Prostate gland (tissue), 2 donors: ENCODE measurements at regions not wholly inside any gene's neighbourhood (a gene's known extent, or its start where the extent isn't known, plus 50 kb on each side); places are given as distances from the start of the nearest gene placed in this dataset.

Experiments used
- POLR2A ChIP-seq: fragments of 450-650 bp; IDR thresholded peaks from one replicate; pipeline ENCODE4 v1.6.1; 2016; ENCODE audit warnings: antibody characterized with exemption, mild to moderate bottlenecking
- POLR2AphosphoS5 ChIP-seq: sonication (generic); formaldehyde crosslinking; IDR thresholded peaks from one replicate; pipeline ENCODE4 v1.6.1; 2017; ENCODE audit warnings: antibody characterized with exemption
- TF ChIP-seq, protein P1 (sequence below), 4 experiments: fragments of 200-600 bp in 2 of 4; fragments of 450-650 bp in 2 of 4; sonication (generic) in 2 of 4; IDR thresholded peaks; 1 replicate in 3 of 4; 2 replicates in 1 of 4; pipeline ENCODE4 v1.5.1; 2016 to 2019; ENCODE audit warnings: antibody characterized with exemption in 4 of 4, mild to moderate bottlenecking in 2 of 4, moderate library complexity in 2 of 4

DNA sequence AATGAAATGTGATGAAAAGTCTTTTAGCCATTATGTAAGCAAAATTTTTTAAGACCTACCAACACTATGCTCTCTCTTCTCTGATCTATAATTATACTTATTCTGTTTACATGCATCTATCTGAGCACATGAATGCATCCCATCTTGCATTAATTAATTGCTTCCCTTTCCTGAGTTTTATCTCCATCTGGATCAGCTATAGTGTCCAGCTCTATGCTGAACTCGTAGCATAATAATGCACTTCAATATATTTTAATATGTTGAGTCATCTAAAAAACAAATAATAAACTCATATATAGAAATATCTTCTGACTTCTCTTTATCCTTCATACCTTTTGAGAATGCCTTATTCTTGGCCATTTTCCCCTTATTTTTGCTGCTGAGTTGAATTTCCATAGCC is 1097.8 kb downstream of the TTLL7 start:
- TF ChIP-seq, protein P1, sequence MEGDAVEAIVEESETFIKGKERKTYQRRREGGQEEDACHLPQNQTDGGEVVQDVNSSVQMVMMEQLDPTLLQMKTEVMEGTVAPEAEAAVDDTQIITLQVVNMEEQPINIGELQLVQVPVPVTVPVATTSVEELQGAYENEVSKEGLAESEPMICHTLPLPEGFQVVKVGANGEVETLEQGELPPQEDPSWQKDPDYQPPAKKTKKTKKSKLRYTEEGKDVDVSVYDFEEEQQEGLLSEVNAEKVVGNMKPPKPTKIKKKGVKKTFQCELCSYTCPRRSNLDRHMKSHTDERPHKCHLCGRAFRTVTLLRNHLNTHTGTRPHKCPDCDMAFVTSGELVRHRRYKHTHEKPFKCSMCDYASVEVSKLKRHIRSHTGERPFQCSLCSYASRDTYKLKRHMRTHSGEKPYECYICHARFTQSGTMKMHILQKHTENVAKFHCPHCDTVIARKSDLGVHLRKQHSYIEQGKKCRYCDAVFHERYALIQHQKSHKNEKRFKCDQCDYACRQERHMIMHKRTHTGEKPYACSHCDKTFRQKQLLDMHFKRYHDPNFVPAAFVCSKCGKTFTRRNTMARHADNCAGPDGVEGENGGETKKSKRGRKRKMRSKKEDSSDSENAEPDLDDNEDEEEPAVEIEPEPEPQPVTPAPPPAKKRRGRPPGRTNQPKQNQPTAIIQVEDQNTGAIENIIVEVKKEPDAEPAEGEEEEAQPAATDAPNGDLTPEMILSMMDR (IDR thresholded peaks at IDR 0.05): no peak
- TF ChIP-seq POLR2A: no peak
- TF ChIP-seq POLR2AphosphoS5: no peak
